Endodermal cell (in vitro differentiated cells): ENCODE measurements at regions not wholly inside any gene's neighbourhood (a gene's known extent, or its start where the extent isn't known, plus 50 kb on each side); places are given as distances from the start of the nearest gene placed in this dataset.
"Not testable (repeated sequence)": the region's sequence is repeated elsewhere in the genome, so short reads cannot be mapped to it uniquely, and the experiment has no call there.

Experiments used
- DNase-seq: peaks from one replicate; pipeline ENCODE4 v3.0.0-alpha.2; 2017
- H3K27ac ChIP-seq: 2 replicates; pipeline ENCODE4 v1.5.1; 2013; ENCODE audit warnings: mild to moderate bottlenecking, low read depth, low read length, moderate library complexity
- H3K27me3 ChIP-seq: 2 replicates; pipeline ENCODE4 v1.6.1; 2013; ENCODE audit warnings: mild to moderate bottlenecking, low read length, moderate library complexity; ENCODE audit not compliant: insufficient read depth, control insufficient read depth, poor library complexity, severe bottlenecking
- H3K36me3 ChIP-seq: 2 replicates; pipeline ENCODE4 v1.7.0; 2013; ENCODE audit warnings: mild to moderate bottlenecking, low read length, moderate library complexity; ENCODE audit not compliant: control insufficient read depth, insufficient read depth
- H3K4me1 ChIP-seq: one replicate; pipeline ENCODE4 v1.7.0; 2013; ENCODE audit warnings: low read length; ENCODE audit not compliant: control insufficient read depth, insufficient read depth
- H3K4me3 ChIP-seq: 2 replicates; pipeline ENCODE4 v1.5.1; 2013; ENCODE audit warnings: mild to moderate bottlenecking, low read length, moderate library complexity
- H3K9ac ChIP-seq: 2 replicates; pipeline ENCODE4 v1.6.1; 2013; ENCODE audit warnings: mild to moderate bottlenecking, low read length, moderate library complexity; ENCODE audit not compliant: poor library complexity, severe bottlenecking; ENCODE audit errors: extremely low read depth
- H3K9me3 ChIP-seq: 2 replicates; pipeline ENCODE4 v1.6.1; 2013; ENCODE audit warnings: mild to moderate bottlenecking, low read length, moderate library complexity; ENCODE audit not compliant: control insufficient read depth
- H3K27ac Mint-ChIP-seq: 2 replicates; pipeline ENCODE4 v1.8.0; 2020; ENCODE audit warnings: mixed read lengths
- H3K27me3 Mint-ChIP-seq: 2 replicates; pipeline ENCODE4 v1.8.0; 2021; ENCODE audit warnings: mild to moderate bottlenecking, mixed read lengths; ENCODE audit not compliant: insufficient read depth
- H3K36me3 Mint-ChIP-seq: 2 replicates; pipeline ENCODE4 v1.8.0; 2020; ENCODE audit warnings: low read depth, mixed read lengths
- H3K4me1 Mint-ChIP-seq: 2 replicates; pipeline ENCODE4 v1.8.0; 2020; ENCODE audit warnings: mixed read lengths
- H3K4me3 Mint-ChIP-seq: 2 replicates; pipeline ENCODE4 v1.8.0; 2020; ENCODE audit warnings: mild to moderate bottlenecking, moderate library complexity, mixed read lengths
- H3K9me3 Mint-ChIP-seq: 2 replicates; pipeline ENCODE4 v1.8.0; 2020; ENCODE audit warnings: mild to moderate bottlenecking, mixed read lengths
- CTCF ChIP-seq: fragments of 200-600 bp; sonication (generic); conservative IDR thresholded peaks from 2 replicates; pipeline ENCODE4 v1.5.0; 2021; ENCODE audit warnings: antibody characterized with exemption, mild to moderate bottlenecking
- WGBS, 2 experiments: methylation state at CpG; one replicate each; pipeline versions ENCODE4 v1.1.5 to v1.1.7; 2013; ENCODE audit warnings: missing lambda C conversion rate in 2 of 2, mixed read lengths in 1 of 2; ENCODE audit not compliant: insufficient coverage in 1 of 2, insufficient read length in 1 of 2; 5-methylcytosine and 5-hydroxymethylcytosine counted together

GRCh38 chr5:51696122-51696521 lies 312.9 kb downstream of the ISL1 start:
- peaks cover 12% of the 10 kb centered on the region for H3K9me3 Mint-ChIP-seq
- Histone ChIP-seq H3K4me3 (no peak overlapping the region), H3K27me3 (no peaks in the 10 kb centered on the region), H3K4me1 (no peaks in the 10 kb centered on the region), H3K36me3 (no peaks in the 10 kb centered on the region), H3K27ac (no peak overlapping the region), H3K9ac (no peak overlapping the region), H3K9me3 (no peaks in the 10 kb centered on the region)
- 96% methylated on average over 3 of the region's 3 CpGs; no CpG with 5 or more reads in 1 of the 2 experiments for WGBS, 2 experiments
- H3K36me3 Mint-ChIP-seq = no peaks in the 10 kb centered on the region
- no peak overlapping the region for H3K27ac Mint-ChIP-seq
- no peak overlapping the region for H3K4me3 Mint-ChIP-seq
- TF ChIP-seq CTCF = no peak
- no peaks in the 10 kb centered on the region for H3K4me1 Mint-ChIP-seq
- no peak for DNase-seq
- H3K27me3 Mint-ChIP-seq = no peaks in the 10 kb centered on the region

- 96% methylated on average over 2 of the region's 3 CpGs; no CpG with 5 or more reads in 1 of the 2 experiments for WGBS, 2 experiments
- H3K9me3 Mint-ChIP-seq, H3K9me3 ChIP-seq, H3K27me3 ChIP-seq, H3K27ac ChIP-seq, H3K27me3 Mint-ChIP-seq, H3K4me1 ChIP-seq, H3K4me3 Mint-ChIP-seq, H3K36me3 ChIP-seq, DNase-seq, H3K9ac ChIP-seq, H3K4me3 ChIP-seq, H3K4me1 Mint-ChIP-seq, H3K27ac Mint-ChIP-seq, H3K36me3 Mint-ChIP-seq: not testable (repeated sequence)
Measured at GRCh38 chr5:51702046-51702445, 318.8 kb downstream of the ISL1 start.

- Mint-ChIP-seq H3K27me3 (no peaks in the 10 kb centered on the region), H3K27ac (no peak overlapping the region), H3K4me3 (no peak overlapping the region), H3K4me1 (no peaks in the 10 kb centered on the region), H3K36me3 (no peaks in the 10 kb centered on the region), H3K9me3 (no peaks in the 10 kb centered on the region)
- Histone ChIP-seq H3K27ac (no peak overlapping the region), H3K36me3 (no peaks in the 10 kb centered on the region), H3K9ac (no peak overlapping the region), H3K9me3 (no peaks in the 10 kb centered on the region), H3K4me1 (no peaks in the 10 kb centered on the region), H3K27me3 (no peaks in the 10 kb centered on the region), H3K4me3 (no peak overlapping the region)
- 91 to 96% methylated on average over 5 of the region's 5 CpGs for whole genome bisulfite sequencing, 2 experiments
- no peak for TF ChIP-seq CTCF
- DNase-seq = no peak
Measured at GRCh38 chr5:51712201-51712600, 329.0 kb downstream of the ISL1 start.

GRCh38 chr5:51715445-51715844 lies 332.2 kb downstream of the ISL1 start:
- not testable (repeated sequence) for H3K4me3 ChIP-seq, H3K27ac Mint-ChIP-seq, H3K27me3 Mint-ChIP-seq, H3K9me3 ChIP-seq, DNase-seq, H3K36me3 Mint-ChIP-seq, H3K36me3 ChIP-seq, H3K9me3 Mint-ChIP-seq, H3K27me3 ChIP-seq, H3K4me1 Mint-ChIP-seq, H3K4me3 Mint-ChIP-seq, H3K9ac ChIP-seq, H3K4me1 ChIP-seq, H3K27ac ChIP-seq
- WGBS, 2 experiments = 91% methylated on average over 2 of the region's 2 CpGs; no CpG with 5 or more reads in 1 of the 2 experiments
